GM13976 (cell line): ENCODE measurements at regions not wholly inside any gene's neighbourhood (a gene's known extent, or its start where the extent isn't known, plus 50 kb on each side); places are given as distances from the start of the nearest gene placed in this dataset.

ENCODE experiments used
- DNase-seq: peaks from one replicate; pipeline ENCODE4 v3.0.0; 2012; ENCODE audit warnings: low spot score
- CTCF ChIP-seq: IDR thresholded peaks from 2 replicates; pipeline ENCODE4 v1.5.1; 2012; ENCODE audit warnings: borderline replicate concordance, mild to moderate bottlenecking; ENCODE audit not compliant: insufficient read depth; ENCODE audit errors: extremely low read depth, missing control alignments, control extremely low read depth
- in situ Hi-C: fragments of 300-500 bp; cut with MboI; formaldehyde crosslinking; loops from one replicate; pipeline ENCODE4 v1.12.0; 2022; ENCODE audit warnings: low sequenced_read_pairs, mixed read lengths, inconsistent platforms; ENCODE audit not compliant: unreplicated experiment

GRCh38 chr6:23200946-23201345 lies 631.6 kb downstream of the HDGFL1 start:
- TF ChIP-seq CTCF, result no peak
- in situ Hi-C loops, result no loop called here
- no peak for DNase-seq

DNA sequence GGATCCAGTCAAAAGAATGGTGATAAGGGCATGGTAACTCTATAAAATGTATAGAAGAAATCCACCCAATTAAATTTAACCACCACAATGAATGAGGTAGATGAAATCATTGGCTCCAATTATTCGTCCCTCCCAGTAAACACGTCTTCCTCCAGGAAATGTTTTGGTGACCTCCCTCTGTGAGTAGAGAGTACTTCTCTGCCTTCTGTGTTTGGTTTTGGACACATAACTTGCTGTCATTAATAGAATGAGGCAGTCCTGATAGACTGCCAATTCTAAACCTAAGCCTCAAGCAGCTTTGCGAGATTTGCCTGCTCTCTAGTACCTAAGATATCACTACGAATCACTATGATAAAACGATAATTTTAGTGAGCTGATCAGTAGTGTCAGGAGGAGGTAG lies 632.8 kb downstream of the HDGFL1 start:
- in situ Hi-C loops, result no loop called here
- DNase-seq, result no peak
- no peak for TF ChIP-seq CTCF

DNA sequence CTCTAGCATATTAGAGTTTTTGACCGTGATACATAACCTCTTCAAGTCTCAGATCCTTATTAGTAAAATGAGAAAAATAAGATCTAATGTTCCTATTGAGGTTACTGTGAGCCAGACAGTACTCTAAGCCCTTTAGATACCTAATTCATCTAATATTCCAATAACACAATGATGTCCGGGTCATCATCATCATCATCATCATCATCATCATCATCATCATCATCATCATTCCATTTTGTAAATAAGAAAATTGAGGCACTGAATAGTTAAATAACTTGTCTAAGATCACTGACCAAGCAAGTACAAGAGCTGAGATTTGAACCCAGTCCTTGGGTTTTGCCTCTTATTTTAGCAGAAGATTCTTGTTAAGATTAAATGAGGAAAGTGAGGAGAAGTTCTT lies 643.0 kb downstream of the HDGFL1 start:
- TF ChIP-seq CTCF, result no peak
- in situ Hi-C loops, result no loop called here
- no peak for DNase-seq

DNA sequence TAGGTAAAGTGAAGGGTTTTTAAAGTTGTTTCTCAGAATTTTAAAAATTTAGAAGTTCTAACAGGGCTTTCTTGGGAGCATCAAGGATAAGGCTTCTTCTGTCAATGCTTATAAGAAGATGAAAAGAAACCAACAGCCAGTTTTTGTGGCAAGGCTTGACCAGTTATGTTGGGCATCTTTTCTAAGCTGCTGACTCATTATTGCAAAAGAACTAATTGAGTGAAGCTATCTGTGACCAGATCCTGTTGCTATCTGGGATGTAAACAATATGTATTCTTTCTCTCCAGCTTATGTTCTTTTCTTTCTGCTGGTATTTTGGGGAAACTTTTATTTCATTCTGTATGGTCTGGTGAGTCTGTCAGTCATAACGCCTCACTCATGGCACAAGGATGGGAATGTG lies 643.8 kb downstream of the HDGFL1 start:
- TF ChIP-seq CTCF, result no peak
- no peak for DNase-seq
- in situ Hi-C loops, result no loop called here

GRCh38 chr6:23213651-23214050 lies 644.3 kb downstream of the HDGFL1 start:
- TF ChIP-seq CTCF, result no peak
- in situ Hi-C loops, result no loop called here
- no peak for DNase-seq

DNA sequence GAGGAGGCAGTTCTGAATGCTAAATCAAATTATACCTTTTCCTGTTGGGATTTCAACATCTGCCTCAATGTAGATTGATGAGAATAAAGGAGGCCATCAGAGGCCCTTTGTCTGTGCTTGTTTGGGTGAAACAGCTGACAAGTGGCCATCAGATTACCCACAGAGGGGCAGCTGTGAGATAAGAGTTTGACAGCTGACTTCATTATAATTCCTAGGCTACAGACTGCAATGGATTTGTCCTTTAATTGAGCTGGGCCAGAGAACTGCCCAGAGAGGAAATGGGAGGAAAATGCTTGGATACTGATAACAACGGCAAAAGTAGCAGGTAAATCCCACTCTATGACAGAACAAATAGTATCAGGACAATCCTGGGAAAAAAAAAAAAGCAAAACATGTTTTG lies 649.4 kb downstream of the HDGFL1 start:
- no peak for TF ChIP-seq CTCF
- in situ Hi-C loops, result no loop called here
- no peak for DNase-seq

DNA sequence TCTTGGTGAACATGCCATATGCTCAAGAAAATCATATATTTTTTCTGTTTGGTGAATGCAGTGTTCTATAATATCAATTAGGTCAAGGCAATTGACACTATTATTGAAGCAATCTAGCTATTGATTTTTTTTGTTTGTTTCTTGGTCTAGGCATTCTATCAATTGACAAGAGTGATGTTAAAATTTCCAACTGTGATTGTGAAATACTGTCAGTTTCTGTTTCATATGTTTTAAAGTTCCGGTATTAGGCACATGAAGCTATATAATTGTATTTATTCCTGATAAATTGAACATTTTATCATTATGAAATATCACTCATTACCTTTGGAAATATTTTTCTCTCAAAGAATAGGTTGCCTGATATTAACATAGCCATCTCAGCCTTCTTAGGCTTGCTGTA lies 653.4 kb downstream of the HDGFL1 start:
- in situ Hi-C loops, result no loop called here
- no peak for TF ChIP-seq CTCF
- DNase-seq, result no peak
